GM12891 (cell line): ENCODE measurements at regions not wholly inside any gene's neighbourhood (a gene's known extent, or its start where the extent isn't known, plus 50 kb on each side); places are given as distances from the start of the nearest gene placed in this dataset.
"Not testable (repeated sequence)": the region's sequence is repeated elsewhere in the genome, so short reads cannot be mapped to it uniquely, and the experiment has no call there.

Source experiments
- POLR2A ChIP-seq: IDR thresholded peaks from 2 replicates; pipeline ENCODE4 v1.6.1; 2011; ENCODE audit warnings: low read depth, low read length, control low read depth
- POLR2AphosphoS5 ChIP-seq: IDR thresholded peaks from 2 replicates; pipeline ENCODE4 v1.6.1; 2011; ENCODE audit warnings: low read depth, low read length, control low read depth
- POU2F2 ChIP-seq: IDR thresholded peaks from 2 replicates; pipeline ENCODE4 v1.6.1; 2011; ENCODE audit warnings: low read depth, mild to moderate bottlenecking, control low read depth, low read length, moderate library complexity
- SPI1 ChIP-seq: IDR thresholded peaks from 2 replicates; pipeline ENCODE4 v1.6.1; 2011; ENCODE audit warnings: low read depth, low read length, control low read depth
- TAF1 ChIP-seq: IDR thresholded peaks from 2 replicates; pipeline ENCODE4 v1.6.1; 2011; ENCODE audit warnings: low read depth, low read length, control low read depth

DNA sequence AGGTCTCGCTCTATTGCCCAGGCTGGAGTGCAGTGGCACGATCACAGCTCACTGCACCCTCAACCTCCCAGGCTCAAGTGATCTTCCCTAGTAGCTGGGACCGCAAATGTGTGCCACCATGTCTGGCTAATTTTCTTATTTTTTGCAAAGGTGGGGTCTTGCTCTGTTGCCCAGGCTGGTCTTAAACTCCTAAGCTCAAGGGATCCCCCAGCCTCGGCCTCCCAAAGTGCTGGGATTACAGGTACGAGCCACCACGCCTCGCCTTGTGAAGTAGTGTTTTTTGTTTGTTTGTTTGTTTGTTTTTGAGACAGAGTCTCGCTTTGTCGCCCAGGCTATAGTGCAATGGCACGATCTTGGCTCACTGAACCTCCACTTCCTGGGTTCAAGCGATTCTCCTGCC, 125.5 kb downstream of the HAUS1 start:
- not testable (repeated sequence) for TF ChIP-seq POLR2A, POLR2AphosphoS5, TAF1, POU2F2, SPI1
